ENCODE measurements at regions not wholly inside any gene's neighbourhood (a gene's known extent, or its start where the extent isn't known, plus 50 kb on each side); places are given as distances from the start of the nearest gene placed in this dataset.
"Not testable (repeated sequence)": the region's sequence is repeated elsewhere in the genome, so short reads cannot be mapped to it uniquely, and the experiment has no call there.

- no peak for DNase-seq (ENCODE audit: low spot score)
These were observed 855.6 kb downstream of the KCNA4 start for GRCh38 chr11:29161191-29161590.

GRCh38 chr11:29159552-29160465 is 857.0 kb downstream of the KCNA4 start:
- peak; percentile 36 for DNase-seq (ENCODE audit: low spot score)

- no peak for DNase-seq (ENCODE audit: low spot score)
These were observed 863.8 kb downstream of the KCNA4 start for GRCh38 chr11:29153078-29153477.

- DNase-seq (ENCODE audit: low spot score), result not testable (repeated sequence)
These were observed 874.3 kb downstream of the KCNA4 start for GRCh38 chr11:29142573-29142972.

- no peak for DNase-seq (ENCODE audit: low spot score)
These were observed 881.3 kb downstream of the KCNA4 start for GRCh38 chr11:29135504-29135903.

- DNase-seq (ENCODE audit: low spot score), result no peak
These were observed 885.8 kb downstream of the KCNA4 start for GRCh38 chr11:29131055-29131454.

- no peak for DNase-seq (ENCODE audit: low spot score)
These were observed 887.0 kb downstream of the KCNA4 start for GRCh38 chr11:29129844-29130243.

- DNase-seq (ENCODE audit: low spot score), result no peak
These were observed 889.4 kb downstream of the KCNA4 start for GRCh38 chr11:29127461-29127860.

GRCh38 chr11:29125606-29126005 is 891.2 kb downstream of the KCNA4 start:
- DNase-seq (ENCODE audit: low spot score), result no peak

GRCh38 chr11:29124470-29124869 is 892.4 kb downstream of the KCNA4 start:
- no peak for DNase-seq (ENCODE audit: low spot score)

GRCh38 chr11:29119707-29120618 is 896.9 kb downstream of the KCNA4 start:
- no peak for DNase-seq (ENCODE audit: low spot score)

GRCh38 chr11:29119116-29119515 is 897.7 kb downstream of the KCNA4 start:
- no peak for DNase-seq (ENCODE audit: low spot score)

- no peak for DNase-seq (ENCODE audit: low spot score)
These were observed 915.9 kb downstream of the KCNA4 start for GRCh38 chr11:29100967-29101366.

- DNase-seq (ENCODE audit: low spot score), result no peak
These were observed 921.0 kb downstream of the KCNA4 start for GRCh38 chr11:29095821-29096220.

- DNase-seq (ENCODE audit: low spot score), result no peak
These were observed 923.3 kb downstream of the KCNA4 start for GRCh38 chr11:29093416-29094120.

GRCh38 chr11:29087200-29087812 is 929.5 kb downstream of the KCNA4 start:
- no peak for DNase-seq (ENCODE audit: low spot score)

- DNase-seq (ENCODE audit: low spot score), result no peak
These were observed 941.1 kb downstream of the KCNA4 start for GRCh38 chr11:29075726-29076125.

- no peak for DNase-seq (ENCODE audit: low spot score)
These were observed 953.0 kb downstream of the KCNA4 start for GRCh38 chr11:29063630-29064361.

GRCh38 chr11:29061452-29061851 is 953.3 kb downstream of the METTL15 start:
- no peak for DNase-seq (ENCODE audit: low spot score)

- DNase-seq (ENCODE audit: low spot score), result not testable (repeated sequence)
These were observed 948.3 kb downstream of the METTL15 start for GRCh38 chr11:29056487-29056886.

- DNase-seq (ENCODE audit: low spot score), result no peak
These were observed 943.7 kb downstream of the METTL15 start for GRCh38 chr11:29051935-29052334.

All from HuH-7 (cell line).